SHP77 (cell line): ENCODE measurements at regions not wholly inside any gene's neighbourhood (a gene's known extent, or its start where the extent isn't known, plus 50 kb on each side); places are given as distances from the start of the nearest gene placed in this dataset.

ENCODE experiments used
- DNase-seq, 2 experiments: peaks; one replicate each; lab custom pipeline; 2025; lab: John Stamatoyannopoulos, UW

- DNase-seq, result no peak
Measured at GRCh38 chr18:42474577-42474976, 519.5 kb downstream of the PIK3C3 start.

DNA sequence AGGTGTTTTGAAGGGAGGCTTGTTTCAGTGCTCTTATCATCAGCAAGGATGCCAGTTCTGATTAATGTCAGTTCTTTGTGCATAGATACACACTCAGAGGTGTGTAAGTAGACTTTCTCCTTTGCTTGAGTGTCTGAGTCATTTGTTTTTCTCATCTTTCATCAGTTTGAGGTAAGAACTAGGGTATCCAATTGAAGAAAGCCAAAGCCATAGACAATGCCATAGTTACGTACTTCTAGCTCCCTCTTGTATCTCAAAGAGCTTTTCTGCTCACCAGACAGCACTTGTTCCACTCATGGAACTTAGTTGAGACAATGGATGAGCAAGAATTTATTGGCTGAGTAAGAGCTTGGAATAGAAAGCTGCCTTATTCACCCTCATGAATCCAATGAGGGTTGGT is 520.1 kb downstream of the PIK3C3 start:
- DNase-seq, result no peak

DNA sequence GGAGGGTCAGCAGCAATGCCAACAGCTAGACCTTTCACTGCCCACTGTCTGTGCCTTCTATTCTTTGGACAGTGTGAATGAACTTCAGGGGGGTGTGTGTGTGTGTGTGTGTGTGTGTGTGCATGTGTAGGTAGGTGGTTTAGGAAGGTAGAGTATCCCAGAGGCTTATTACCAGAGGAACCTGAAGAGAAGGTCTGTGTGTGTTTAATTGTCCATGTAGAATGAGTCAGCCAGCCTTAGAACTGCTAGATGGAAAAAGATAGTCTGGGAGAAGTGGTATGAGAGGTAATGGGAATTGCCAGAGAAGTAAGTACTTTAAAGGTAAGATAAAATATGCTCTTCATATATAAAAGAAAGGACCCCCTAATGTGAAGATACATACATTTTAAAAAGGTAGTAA is 522.2 kb downstream of the PIK3C3 start:
- no peak for DNase-seq

DNA sequence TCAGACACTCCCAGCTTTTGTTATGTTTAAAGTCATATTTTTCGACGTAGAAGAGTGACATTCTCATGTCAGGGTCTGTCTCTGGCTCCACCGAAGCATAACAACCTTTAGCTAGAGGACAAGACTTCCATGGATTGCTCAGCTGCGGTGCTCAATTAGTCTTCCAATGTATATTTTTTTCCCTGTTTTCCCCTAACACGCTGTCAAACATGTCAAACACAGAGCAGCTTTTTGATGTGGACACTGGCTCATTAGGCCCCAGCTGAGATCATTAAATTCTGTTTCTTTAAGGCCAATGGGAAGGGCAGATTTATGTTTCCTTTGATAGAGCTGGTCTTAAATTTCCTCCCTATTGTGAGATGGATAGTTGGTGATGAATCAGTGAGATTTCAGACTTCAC is 525.4 kb downstream of the PIK3C3 start:
- DNase-seq, result no peak

DNA sequence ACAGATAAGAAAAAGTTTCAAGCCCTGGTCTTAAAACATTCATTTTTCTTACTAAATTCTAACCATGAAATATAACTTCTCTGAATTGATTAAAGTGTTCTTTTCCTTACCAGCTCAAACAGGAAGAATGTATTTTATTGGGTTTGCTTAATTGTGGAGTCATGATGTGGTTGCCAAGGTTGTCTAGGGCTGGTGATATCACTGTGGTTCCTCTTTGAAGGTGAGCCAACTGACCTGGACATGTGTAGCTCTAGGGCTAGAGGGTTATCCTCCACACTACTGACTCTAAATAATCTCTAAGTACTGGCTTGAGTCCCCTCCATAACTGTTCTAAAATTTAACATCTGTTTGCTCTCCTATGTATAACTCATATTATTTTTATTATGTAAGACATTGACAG is 529.6 kb downstream of the PIK3C3 start:
- DNase-seq, result no peak

GRCh38 chr18:42486271-42486670 is 531.2 kb downstream of the PIK3C3 start:
- no peak for DNase-seq

DNA sequence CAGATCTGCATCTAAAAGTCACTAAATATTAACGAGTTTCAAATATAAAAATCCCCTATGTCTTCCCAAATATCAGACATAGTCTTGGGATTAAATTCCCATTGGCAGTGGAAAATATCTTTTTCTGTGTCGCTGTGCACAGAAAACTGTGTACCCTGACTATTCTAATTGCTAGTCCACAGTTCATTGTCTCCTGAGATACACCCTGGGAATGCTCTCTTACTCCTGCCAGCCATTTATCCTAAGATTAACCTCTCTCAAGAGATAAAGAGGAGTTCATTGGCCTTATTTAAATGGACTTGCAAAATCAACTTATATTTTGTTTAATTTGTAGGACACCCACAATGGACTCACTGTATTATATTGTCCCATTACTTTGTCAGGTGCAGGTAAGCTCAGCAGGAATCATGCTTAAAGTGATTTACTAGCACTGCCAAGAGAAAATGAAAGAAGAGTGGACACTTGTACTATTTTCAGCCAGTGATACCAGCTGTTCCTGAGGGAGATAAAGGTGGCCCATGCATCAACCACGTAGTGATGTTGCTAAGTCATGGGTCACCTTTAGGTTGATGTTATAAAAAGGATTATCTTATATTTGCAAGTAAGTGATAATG is 553.8 kb downstream of the PIK3C3 start:
- no peak for DNase-seq

DNA sequence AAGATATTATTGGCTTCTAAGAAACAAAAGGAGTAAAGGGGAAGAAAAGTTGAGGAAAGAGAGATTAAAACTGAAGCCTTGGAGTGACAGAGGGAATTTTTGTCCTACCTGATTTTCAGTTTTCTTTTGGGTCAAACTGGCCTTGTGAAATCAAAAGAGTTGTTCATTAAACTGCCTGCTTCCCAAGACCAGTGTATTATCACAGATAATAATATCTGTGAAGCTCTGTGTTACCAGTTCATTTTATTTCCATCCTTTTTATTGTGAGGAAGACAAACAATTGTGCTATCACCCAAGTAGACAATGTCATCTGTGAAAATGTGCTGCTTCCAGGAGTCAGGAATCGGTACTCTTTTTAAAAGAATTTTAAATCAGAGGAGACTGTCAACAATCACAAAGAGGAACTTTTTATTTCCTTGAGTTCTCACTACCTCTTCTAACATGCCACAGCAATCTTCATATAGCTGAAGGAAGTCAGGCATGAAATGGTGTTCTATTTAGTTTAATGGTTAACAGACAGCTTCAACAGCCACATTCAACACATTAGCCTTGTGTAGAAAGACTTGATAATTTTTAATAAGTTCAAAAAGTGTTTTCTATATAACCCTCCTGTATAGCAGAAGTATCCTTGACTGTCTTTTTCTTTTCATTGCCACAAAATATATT is 554.8 kb downstream of the PIK3C3 start:
- no peak for DNase-seq

DNA sequence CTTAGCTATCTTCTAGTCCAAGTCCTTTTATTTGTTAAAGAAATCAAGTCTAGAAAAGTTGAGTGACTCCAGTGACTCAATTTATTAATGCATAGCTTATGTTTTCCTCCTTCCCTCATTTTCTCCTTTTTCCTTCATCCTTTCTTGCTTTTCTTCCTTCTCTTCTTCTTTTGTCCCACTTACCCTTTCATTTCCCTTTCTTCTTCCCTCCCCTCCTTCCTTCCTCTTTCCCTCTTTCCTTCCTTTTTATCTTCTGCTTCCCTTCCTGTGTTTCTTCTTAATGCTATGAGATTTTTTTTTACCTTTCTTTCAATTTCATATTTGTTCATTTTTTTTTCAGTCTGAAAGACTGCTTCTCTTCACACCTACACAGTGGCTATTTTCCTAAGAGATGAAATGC is 555.5 kb downstream of the PIK3C3 start:
- DNase-seq, result no peak

DNA sequence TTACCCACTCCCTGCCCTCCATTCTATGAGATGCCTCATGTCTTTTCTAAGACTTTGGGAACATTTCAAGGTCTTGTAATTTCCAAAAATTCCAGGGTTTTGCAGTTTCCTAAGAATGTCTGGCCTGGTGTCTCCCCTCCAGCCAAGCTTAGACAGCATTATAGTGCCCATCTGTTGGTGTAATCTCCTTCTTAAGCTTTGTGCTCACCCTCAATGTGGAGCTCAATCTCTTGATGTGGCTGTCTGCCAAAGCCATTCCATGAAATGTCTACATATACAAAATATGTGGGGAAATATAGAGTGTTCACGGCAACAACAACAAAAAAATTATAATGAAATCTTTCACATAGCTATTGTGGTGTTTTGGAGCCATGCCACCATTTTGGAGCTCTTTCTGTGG is 558.4 kb downstream of the PIK3C3 start:
- DNase-seq, result no peak

DNA sequence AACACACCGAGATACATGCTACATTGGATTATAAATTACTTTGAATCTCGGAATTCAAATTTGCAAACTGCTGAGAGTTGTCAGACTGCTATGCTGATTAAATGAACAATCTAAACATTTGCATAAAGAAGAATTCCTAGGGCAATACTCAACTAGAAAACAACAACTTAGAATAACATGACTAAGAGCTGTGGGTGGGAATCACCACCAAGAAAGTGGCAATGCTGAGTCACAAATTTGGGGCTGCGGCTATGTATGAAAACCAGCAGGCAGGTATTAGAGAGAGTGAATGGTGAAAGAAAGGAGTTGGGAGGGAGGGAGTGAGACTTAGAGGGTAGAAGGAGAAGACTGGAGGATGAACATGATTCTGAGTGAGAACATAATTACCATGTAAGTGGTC is 559.5 kb downstream of the PIK3C3 start:
- no peak for DNase-seq

- DNase-seq, result no peak
Measured at GRCh38 chr18:42517896-42518295, 562.9 kb downstream of the PIK3C3 start.

- DNase-seq, result peak in 1 of 2 experiments; percentile 1
Measured at GRCh38 chr18:42518331-42518730, 563.3 kb downstream of the PIK3C3 start.

GRCh38 chr18:42520138-42520537 is 565.1 kb downstream of the PIK3C3 start:
- no peak for DNase-seq

DNA sequence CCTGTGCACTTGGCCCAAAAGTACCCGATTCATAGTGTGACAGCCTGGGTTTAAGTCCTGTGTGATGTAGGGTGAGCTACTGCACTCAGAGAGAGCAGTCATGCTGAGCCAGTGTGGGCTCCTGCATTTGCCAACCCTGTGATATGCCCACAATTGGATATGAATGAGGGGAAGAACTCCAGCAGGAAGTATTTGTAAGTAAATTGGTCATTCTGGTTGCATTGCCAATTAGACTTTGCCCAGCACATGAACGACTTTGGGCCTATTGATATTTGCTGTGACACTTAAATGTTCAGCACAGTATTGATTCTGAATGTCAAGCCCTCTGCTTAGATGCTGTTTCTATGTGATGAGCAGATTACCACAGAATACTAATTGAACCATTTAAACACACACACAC is 570.9 kb downstream of the PIK3C3 start:
- DNase-seq, result no peak

DNA sequence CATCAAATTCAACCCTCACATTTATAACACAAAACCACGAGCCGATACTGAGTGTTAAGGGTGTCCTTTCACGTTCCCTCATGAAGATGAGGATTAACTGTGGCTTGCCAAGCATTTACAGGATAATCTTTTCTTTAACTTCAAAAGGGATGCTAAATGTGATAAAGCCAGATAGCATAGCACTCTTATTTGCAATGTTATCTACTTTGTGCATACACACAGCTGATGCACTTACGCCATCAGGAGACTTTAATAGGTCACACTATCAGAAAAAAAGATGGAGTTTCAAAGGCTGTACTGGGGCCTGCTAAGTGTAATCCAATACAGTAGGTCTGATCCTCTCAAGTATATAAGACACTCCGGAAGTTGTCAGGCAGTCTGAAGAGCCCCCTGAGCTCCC is 572.7 kb downstream of the PIK3C3 start:
- no peak for DNase-seq

- no peak for DNase-seq
Measured at GRCh38 chr18:42530276-42530675, 575.2 kb downstream of the PIK3C3 start.

- DNase-seq, result no peak
Measured at GRCh38 chr18:42532119-42532518, 577.1 kb downstream of the PIK3C3 start.

GRCh38 chr18:42533009-42533575 is 578.1 kb downstream of the PIK3C3 start:
- no peak for DNase-seq

- DNase-seq, result no peak
Measured at GRCh38 chr18:42533616-42534015, 578.6 kb downstream of the PIK3C3 start.

DNA sequence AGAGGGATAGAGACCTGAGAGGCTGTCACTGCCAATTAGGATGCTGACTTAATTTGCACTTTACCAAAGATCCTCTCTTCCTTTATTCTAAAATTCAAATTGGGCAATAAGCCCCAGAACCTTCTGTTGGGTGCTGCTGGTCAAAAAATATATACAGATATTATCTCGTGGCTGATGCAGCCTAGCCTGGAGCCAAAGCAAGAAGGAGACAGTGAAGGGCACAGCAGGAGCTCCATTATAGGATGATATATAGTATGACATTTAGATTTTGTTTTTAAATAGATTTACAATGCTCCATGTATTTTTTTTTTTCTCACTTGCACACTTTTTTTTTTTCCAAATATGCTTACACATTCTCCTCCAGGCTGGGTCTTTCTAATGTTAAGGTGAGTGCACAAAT is 579.3 kb downstream of the PIK3C3 start:
- DNase-seq, result no peak

- DNase-seq, result no peak
Measured at GRCh38 chr18:42536442-42536841, 579.0 kb downstream of the RIT2 start.

- no peak for DNase-seq
Measured at GRCh38 chr18:42537291-42537690, 578.2 kb downstream of the RIT2 start.

GRCh38 chr18:42544901-42545300 is 570.6 kb downstream of the RIT2 start:
- DNase-seq, result no peak
